ENCODE measurements at regions not wholly inside any gene's neighbourhood (a gene's known extent, or its start where the extent isn't known, plus 50 kb on each side); places are given as distances from the start of the nearest gene placed in this dataset.

DNA sequence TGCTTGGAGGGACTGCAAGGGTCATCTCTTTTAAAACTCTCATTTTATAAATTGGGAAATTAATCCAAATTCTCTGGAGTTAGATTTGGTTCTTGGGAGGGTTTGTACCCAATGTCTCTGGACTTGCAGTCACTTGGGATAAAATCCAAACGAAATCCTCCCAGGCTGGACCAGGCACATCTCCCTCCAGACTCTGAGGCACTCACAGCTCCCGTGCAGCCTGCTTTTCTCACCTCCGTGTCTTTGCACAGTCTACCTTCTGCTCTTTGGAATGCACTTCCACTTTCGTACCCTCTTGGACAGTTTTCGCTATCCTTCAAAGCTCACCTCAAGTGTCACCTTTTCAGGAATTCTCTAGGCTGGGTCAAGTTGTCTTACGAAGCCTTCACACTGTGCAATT lies 166.3 kb downstream of the MYCN start:
- intact Hi-C loops (cut with DNase I), result no loop called here
- no peaks in the 10 kb centered on the region for H3K9me3 ChIP-seq
- H3K27ac ChIP-seq, result no peak overlapping the region
- DNase-seq, result no peak
- 39 to 47% methylated on average over 6 of the region's 6 CpGs for WGBS, 2 donors
- no peak overlapping the region for H3K4me3 ChIP-seq
- H3K27me3 ChIP-seq, result peaks cover 0 to 8% (median 0%) of the 10 kb centered on the region in 4 donors
- peaks cover 0 to 9% (median 0%) of the 10 kb centered on the region in 3 donors for H3K4me1 ChIP-seq
- H3K36me3 ChIP-seq, result no peaks in the 10 kb centered on the region
- TF ChIP-seq POLR2A (IDR thresholded peaks at IDR 0.05) (no peak), CTCF (IDR thresholded peaks at IDR 0.05) (no peak)

GRCh38 chr2:16105669-16106281 lies 165.4 kb downstream of the MYCN start:
- no peak for TF ChIP-seq CTCF (IDR thresholded peaks at IDR 0.05)
- TF ChIP-seq POLR2A (IDR thresholded peaks at IDR 0.05), result no peak
- no peak overlapping the region for H3K27ac ChIP-seq
- H3K4me1 ChIP-seq, result peaks cover 0 to 9% (median 0%) of the 10 kb centered on the region in 3 donors
- no peaks in the 10 kb centered on the region for H3K9me3 ChIP-seq
- no peak for DNase-seq
- peaks cover 0 to 8% (median 0%) of the 10 kb centered on the region in 4 donors for H3K27me3 ChIP-seq
- intact Hi-C loops (cut with DNase I), result no loop called here
- no peaks in the 10 kb centered on the region for H3K36me3 ChIP-seq
- peak overlapping the region in 1 of 4 donors; percentile 11 for H3K4me3 ChIP-seq
- WGBS, 2 donors, result 43 to 51% methylated on average over 10 to 14 of the region's 15 CpGs

GRCh38 chr2:16104949-16105668 lies 164.8 kb downstream of the MYCN start:
- Histone ChIP-seq H3K4me1 (peaks cover 0 to 9% (median 0%) of the 10 kb centered on the region in 3 donors), H3K27me3 (peaks cover 0 to 8% (median 0%) of the 10 kb centered on the region in 4 donors), H3K9me3 (no peaks in the 10 kb centered on the region), H3K27ac (no peak overlapping the region), H3K36me3 (no peaks in the 10 kb centered on the region), H3K4me3 (peak overlapping the region in 1 of 4 donors; percentile 11)
- intact Hi-C loops (cut with DNase I), result no loop called here
- no peak for DNase-seq
- TF ChIP-seq POLR2A (IDR thresholded peaks at IDR 0.05) (no peak), CTCF (IDR thresholded peaks at IDR 0.05) (no peak)
- WGBS, 2 donors, result 32 to 66% methylated on average over 8 to 11 of the region's 11 CpGs

- Histone ChIP-seq H3K9me3 (no peaks in the 10 kb centered on the region), H3K36me3 (no peaks in the 10 kb centered on the region), H3K4me1 (peaks cover 0 to 9% (median 0%) of the 10 kb centered on the region in 3 donors), H3K27me3 (peaks cover 0 to 8% (median 0%) of the 10 kb centered on the region in 4 donors), H3K4me3 (no peak overlapping the region), H3K27ac (no peak overlapping the region)
- intact Hi-C loops (cut with DNase I), result no loop called here
- TF ChIP-seq CTCF (IDR thresholded peaks at IDR 0.05), result no peak
- TF ChIP-seq POLR2A (IDR thresholded peaks at IDR 0.05), result no peak
- DNase-seq, result no peak
- 79 to 85% methylated on average over 6 of the region's 6 CpGs for WGBS, 2 donors
Observed at GRCh38 chr2:16104315-16104948, 164.1 kb downstream of the MYCN start.
